A549 (cell line): ENCODE measurements at regions not wholly inside any gene's neighbourhood (a gene's known extent, or its start where the extent isn't known, plus 50 kb on each side); places are given as distances from the start of the nearest gene placed in this dataset.

Experiments
- ATAC-seq, 2 experiments: fragments of 200-7000 bp in 1 of 2; fragments of >200 bp in 1 of 2; cut with Nextera tagmentation in 1 of 2; cut with Tn5 transposase in 1 of 2; 3 replicates each; pipeline versions ENCODE4 v1.8.0 to v1.9.1; 2018 to 2020; ENCODE audit warnings: mild to moderate bottlenecking in 1 of 2, moderate library complexity in 1 of 2
- CTCF ChIA-PET: fragments of 300-600 bp; sonication (Branson Sonifier 250); formaldehyde crosslinking; extraction: SDS; loops from one replicate; lab custom pipeline; 2021; ENCODE audit warnings: antibody characterized with exemption, inconsistent platforms; lab: Yijun Ruan, JAX
- POLR2A ChIA-PET: fragments of 350-600 bp; formaldehyde crosslinking; extraction: SDS; loops from one replicate; lab custom pipeline; 2021; ENCODE audit warnings: antibody characterized with exemption, inconsistent platforms; lab: Yijun Ruan, JAX
- DNase-seq, 2 experiments: peaks; one replicate each; pipeline versions ENCODE4 v3.0.0 to v3.0.0-alpha.2; 2011 to 2016; ENCODE audit warnings: low read depth in 1 of 2, low spot score in 1 of 2
- FAIRE-seq: peaks from 2 replicates; lab custom pipeline; 2011; peaks lifted over from hg19 to GRCh38; lab: Jason Lieb, UNC
- H3K27ac ChIP-seq, 2 experiments: fragments of >200 bp; sonication (Bioruptor Twin); formaldehyde crosslinking; 3 replicates each; pipeline ENCODE4 v1.5.1; 2016 to 2017
- H3K4me1 ChIP-seq: fragments of >200 bp; sonication (Bioruptor Twin); formaldehyde crosslinking; 3 replicates; pipeline ENCODE4 v1.6.1; 2016
- H3K4me2 ChIP-seq: fragments of >200 bp; sonication (Bioruptor Twin); formaldehyde crosslinking; 3 replicates; pipeline ENCODE4 v1.6.1; 2016
- H3K4me3 ChIP-seq: fragments of >200 bp; sonication (Bioruptor Twin); formaldehyde crosslinking; 3 replicates; pipeline ENCODE4 v1.5.1; 2016
- H3K9me3 ChIP-seq: fragments of >200 bp; sonication (Bioruptor Twin); formaldehyde crosslinking; 3 replicates; pipeline ENCODE4 v1.6.1; 2016
- CHD4 ChIP-seq: fragments of 200-600 bp; sonication (generic); IDR thresholded peaks from 2 replicates; pipeline ENCODE4 v1.6.1; 2016; ENCODE audit warnings: antibody characterized with exemption, mild to moderate bottlenecking, borderline replicate concordance
- EHF ChIP-seq: fragments of 250-450 bp; sonication (Bioruptor Pico); IDR thresholded peaks from 2 replicates; pipeline ENCODE4 v1.5.0; 2020; ENCODE audit warnings: mild to moderate bottlenecking
- FOSL2 ChIP-seq, 2 experiments: fragments of 450-650 bp in 1 of 2; fragments of >200 bp in 1 of 2; sonication (Bioruptor Twin) in 1 of 2; formaldehyde crosslinking; IDR thresholded peaks; 2 replicates each; pipeline versions ENCODE4 v1.5.0 to v1.6.1; 2016 to 2020; ENCODE audit warnings: mild to moderate bottlenecking in 1 of 2, moderate library complexity in 1 of 2
- HDAC2 ChIP-seq: fragments of 200-600 bp; sonication (generic); IDR thresholded peaks from 2 replicates; pipeline ENCODE4 v1.6.1; 2016
- HOXA7 ChIP-seq: fragments of 250-450 bp; sonication (Bioruptor Pico); IDR thresholded peaks from 2 replicates; pipeline ENCODE4 v1.5.0; 2020; ENCODE audit warnings: mild to moderate bottlenecking, moderate library complexity
- JUNB ChIP-seq: fragments of >200 bp; sonication (Bioruptor Twin); formaldehyde crosslinking; IDR thresholded peaks from 2 replicates; pipeline ENCODE4 v1.6.1; 2016
- MAZ ChIP-seq: fragments of 150-350 bp; IDR thresholded peaks from 2 replicates; pipeline ENCODE4 v1.6.1; 2014; ENCODE audit warnings: antibody characterized with exemption, low read depth, low read length, borderline replicate concordance
- NR3C1 ChIP-seq: fragments of >200 bp; sonication (Bioruptor Twin); formaldehyde crosslinking; IDR thresholded peaks from 3 replicates; pipeline ENCODE4 v1.6.1; 2017
- PHF8 ChIP-seq: fragments of 200-600 bp; sonication (generic); IDR thresholded peaks from 2 replicates; pipeline ENCODE4 v1.6.1; 2016; ENCODE audit warnings: low read depth, mild to moderate bottlenecking, antibody characterized with exemption, moderate library complexity, borderline replicate concordance
- POLR2AphosphoS2 ChIP-seq: conservative IDR thresholded peaks from 2 replicates; pipeline ENCODE4 v1.6.1; 2012; ENCODE audit warnings: low read length, improper control_type of control experiment, inconsistent platforms
- RAD21 ChIP-seq, 2 experiments: fragments of >200 bp in 1 of 2; sonication (Bioruptor Twin) in 1 of 2; formaldehyde crosslinking in 1 of 2; IDR thresholded peaks in 1 of 2; conservative IDR thresholded peaks in 1 of 2; 2 replicates in 1 of 2; 3 replicates in 1 of 2; pipeline ENCODE4 v1.6.1; 2012 to 2018; ENCODE audit warnings: inconsistent platforms in 1 of 2
- SREBF2 ChIP-seq: fragments of 450-650 bp; IDR thresholded peaks from 2 replicates; pipeline ENCODE4 v1.6.1; 2014; ENCODE audit warnings: mild to moderate bottlenecking, moderate library complexity
- TFCP2L1 ChIP-seq: fragments of 250-450 bp; sonication (Bioruptor Pico); IDR thresholded peaks from 2 replicates; pipeline ENCODE4 v1.5.0; 2021; ENCODE audit warnings: mild to moderate bottlenecking
- ZC3H11A ChIP-seq: fragments of 450-650 bp; IDR thresholded peaks from 2 replicates; pipeline ENCODE4 v1.6.1; 2014; ENCODE audit warnings: antibody characterized with exemption, mild to moderate bottlenecking
- WGBS: methylation state at CpG from one replicate; pipeline ENCODE4 v1.1.6; 2017; ENCODE audit errors: missing lambda C conversion rate; 5-methylcytosine and 5-hydroxymethylcytosine counted together
- TF ChIP-seq, protein P1 (sequence below): fragments of 250-450 bp; sonication (Bioruptor Pico); IDR thresholded peaks from 2 replicates; pipeline ENCODE4 v1.5.0; 2021; ENCODE audit warnings: mild to moderate bottlenecking, moderate library complexity, borderline replicate concordance
- TF ChIP-seq, protein P2 (sequence below): fragments of >200 bp; sonication (Bioruptor Twin); formaldehyde crosslinking; IDR thresholded peaks from 3 replicates; pipeline ENCODE4 v1.5.1; 2016
- TF ChIP-seq, protein P3 (sequence below): fragments of 250-450 bp; sonication (Bioruptor Pico); IDR thresholded peaks from 2 replicates; pipeline ENCODE4 v1.5.0; 2020; ENCODE audit warnings: low read depth, mild to moderate bottlenecking, moderate library complexity
- TF ChIP-seq, protein P4 (sequence below): fragments of 150-350 bp; IDR thresholded peaks from 2 replicates; pipeline ENCODE4 v1.6.1; 2014; ENCODE audit warnings: low read depth, mild to moderate bottlenecking, low read length

DNA sequence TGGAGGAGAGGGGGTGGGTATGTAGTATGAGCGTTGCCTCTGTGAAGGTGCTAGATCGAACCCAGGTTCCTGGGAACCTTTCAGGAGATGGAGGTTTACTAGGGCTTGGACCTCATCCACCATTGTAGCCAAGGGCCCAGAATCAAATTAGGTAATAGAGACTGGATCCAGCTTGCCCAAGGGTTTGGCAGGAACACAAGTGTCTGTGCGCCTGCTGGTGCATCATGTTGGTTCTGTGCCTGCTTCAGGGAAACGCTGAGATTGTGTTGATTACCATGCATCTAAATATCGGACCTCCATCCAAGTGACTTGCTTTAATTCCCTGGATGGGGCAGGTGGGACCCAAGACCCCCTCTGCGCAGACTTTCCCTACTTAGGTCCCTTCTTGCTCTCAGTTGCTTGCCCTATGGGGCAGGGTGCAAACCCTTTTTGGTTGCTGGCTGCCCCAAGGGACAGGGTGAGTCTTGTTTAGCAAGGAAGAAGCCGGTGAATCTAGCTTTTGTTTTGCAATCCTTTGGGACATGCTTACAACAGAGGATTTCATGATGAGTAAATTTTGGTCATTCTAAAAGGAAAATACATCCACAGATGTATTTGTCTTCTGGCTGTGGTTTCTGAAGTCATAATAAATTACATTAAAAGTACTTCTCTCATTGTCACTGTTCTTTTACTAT lies 189.8 kb upstream of the PRICKLE1 start:
- CTCF ChIA-PET: interaction anchor here (1.1 kb wide), 1 partner anchor 32 kb away, joined by 3 read pairs; no protein-coding TSS in a partner anchor
- ATAC-seq (no peak), FAIRE-seq (no peak)
- H3K27ac ChIP-seq: no peak overlapping the region
- no peak for TF ChIP-seq PHF8
- no peak for TF ChIP-seq HDAC2
- TF ChIP-seq, all 56 proteins: peak for 0
- DNase-seq: no peak
- Histone ChIP-seq H3K4me1 (no peaks in the 10 kb centered on the region), H3K4me2 (no peak overlapping the region), H3K4me3 (no peak overlapping the region), H3K9me3 (no peaks in the 10 kb centered on the region)
- WGBS: 35% methylated on average over 7 of the region's 7 CpGs
- POLR2A ChIA-PET: no interaction called here

DNA sequence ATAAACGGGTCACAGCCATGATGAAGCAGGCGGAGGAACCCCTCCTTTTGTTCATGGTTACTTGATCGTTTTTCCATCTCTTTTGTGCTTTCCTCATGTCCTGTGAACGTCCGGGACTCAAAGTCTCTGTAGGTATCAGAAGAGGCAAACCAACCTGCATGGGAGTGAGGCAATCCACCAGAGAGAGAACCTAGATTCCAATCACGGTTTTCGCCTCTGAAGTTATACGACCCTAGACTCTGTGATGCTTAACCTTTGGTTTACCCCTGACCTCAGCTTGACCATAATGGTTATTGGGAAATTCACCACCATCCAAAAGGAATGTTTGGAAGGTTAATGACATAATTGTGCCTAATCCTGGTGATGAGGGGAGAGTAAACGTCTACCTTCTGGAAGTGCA lies 186.8 kb upstream of the PRICKLE1 start:
- ChIA-PET POLR2A (no interaction called here), CTCF (no interaction called here)
- 0 out of 3 replicates have a peak, but pooled peaks cover 5% of the 10 kb centered on the region for H3K9me3 ChIP-seq
- ATAC-seq (no peak), DNase-seq (no peak), FAIRE-seq (no peak)
- no peak overlapping the region for H3K27ac ChIP-seq
- no peaks in the 10 kb centered on the region for H3K4me1 ChIP-seq
- no peak overlapping the region for H3K4me3 ChIP-seq
- TF ChIP-seq SREBF2: no peak
- TF ChIP-seq NR3C1: no peak
- no peak for TF ChIP-seq PHF8
- no peak for TF ChIP-seq RAD21 (conservative IDR thresholded peaks at IDR 0.05 in 1 of 2, IDR thresholded peaks at IDR 0.05 in 1 of 2)
- TF ChIP-seq FOSL2 (IDR thresholded peaks at IDR 0.05): no peak
- TF ChIP-seq FOSL2 (CRISPR knock-in tag; IDR thresholded peaks at IDR 0.05): no peak
- TF ChIP-seq, protein P1, sequence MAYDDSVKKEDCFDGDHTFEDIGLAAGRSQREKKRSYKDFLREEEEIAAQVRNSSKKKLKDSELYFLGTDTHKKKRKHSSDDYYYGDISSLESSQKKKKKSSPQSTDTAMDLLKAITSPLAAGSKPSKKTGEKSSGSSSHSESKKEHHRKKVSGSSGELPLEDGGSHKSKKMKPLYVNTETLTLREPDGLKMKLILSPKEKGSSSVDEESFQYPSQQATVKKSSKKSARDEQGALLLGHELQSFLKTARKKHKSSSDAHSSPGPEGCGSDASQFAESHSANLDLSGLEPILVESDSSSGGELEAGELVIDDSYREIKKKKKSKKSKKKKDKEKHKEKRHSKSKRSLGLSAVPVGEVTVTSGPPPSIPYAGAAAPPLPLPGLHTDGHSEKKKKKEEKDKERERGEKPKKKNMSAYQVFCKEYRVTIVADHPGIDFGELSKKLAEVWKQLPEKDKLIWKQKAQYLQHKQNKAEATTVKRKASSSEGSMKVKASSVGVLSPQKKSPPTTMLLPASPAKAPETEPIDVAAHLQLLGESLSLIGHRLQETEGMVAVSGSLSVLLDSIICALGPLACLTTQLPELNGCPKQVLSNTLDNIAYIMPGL (CRISPR knock-in tag): no peak
- no peak for TF ChIP-seq CHD4
- TF ChIP-seq ZC3H11A: no peak
- TF ChIP-seq, protein P2, sequence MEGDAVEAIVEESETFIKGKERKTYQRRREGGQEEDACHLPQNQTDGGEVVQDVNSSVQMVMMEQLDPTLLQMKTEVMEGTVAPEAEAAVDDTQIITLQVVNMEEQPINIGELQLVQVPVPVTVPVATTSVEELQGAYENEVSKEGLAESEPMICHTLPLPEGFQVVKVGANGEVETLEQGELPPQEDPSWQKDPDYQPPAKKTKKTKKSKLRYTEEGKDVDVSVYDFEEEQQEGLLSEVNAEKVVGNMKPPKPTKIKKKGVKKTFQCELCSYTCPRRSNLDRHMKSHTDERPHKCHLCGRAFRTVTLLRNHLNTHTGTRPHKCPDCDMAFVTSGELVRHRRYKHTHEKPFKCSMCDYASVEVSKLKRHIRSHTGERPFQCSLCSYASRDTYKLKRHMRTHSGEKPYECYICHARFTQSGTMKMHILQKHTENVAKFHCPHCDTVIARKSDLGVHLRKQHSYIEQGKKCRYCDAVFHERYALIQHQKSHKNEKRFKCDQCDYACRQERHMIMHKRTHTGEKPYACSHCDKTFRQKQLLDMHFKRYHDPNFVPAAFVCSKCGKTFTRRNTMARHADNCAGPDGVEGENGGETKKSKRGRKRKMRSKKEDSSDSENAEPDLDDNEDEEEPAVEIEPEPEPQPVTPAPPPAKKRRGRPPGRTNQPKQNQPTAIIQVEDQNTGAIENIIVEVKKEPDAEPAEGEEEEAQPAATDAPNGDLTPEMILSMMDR: no peak
- TF ChIP-seq TFCP2L1 (CRISPR knock-in tag): no peak
- no peak for TF ChIP-seq JUNB
- TF ChIP-seq POLR2AphosphoS2: no peak
- no peak for TF ChIP-seq EHF
- TF ChIP-seq, protein P3, sequence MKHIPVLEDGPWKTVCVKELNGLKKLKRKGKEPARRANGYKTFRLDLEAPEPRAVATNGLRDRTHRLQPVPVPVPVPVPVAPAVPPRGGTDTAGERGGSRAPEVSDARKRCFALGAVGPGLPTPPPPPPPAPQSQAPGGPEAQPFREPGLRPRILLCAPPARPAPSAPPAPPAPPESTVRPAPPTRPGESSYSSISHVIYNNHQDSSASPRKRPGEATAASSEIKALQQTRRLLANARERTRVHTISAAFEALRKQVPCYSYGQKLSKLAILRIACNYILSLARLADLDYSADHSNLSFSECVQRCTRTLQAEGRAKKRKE (CRISPR knock-in tag): no peak
- TF ChIP-seq, protein P4, sequence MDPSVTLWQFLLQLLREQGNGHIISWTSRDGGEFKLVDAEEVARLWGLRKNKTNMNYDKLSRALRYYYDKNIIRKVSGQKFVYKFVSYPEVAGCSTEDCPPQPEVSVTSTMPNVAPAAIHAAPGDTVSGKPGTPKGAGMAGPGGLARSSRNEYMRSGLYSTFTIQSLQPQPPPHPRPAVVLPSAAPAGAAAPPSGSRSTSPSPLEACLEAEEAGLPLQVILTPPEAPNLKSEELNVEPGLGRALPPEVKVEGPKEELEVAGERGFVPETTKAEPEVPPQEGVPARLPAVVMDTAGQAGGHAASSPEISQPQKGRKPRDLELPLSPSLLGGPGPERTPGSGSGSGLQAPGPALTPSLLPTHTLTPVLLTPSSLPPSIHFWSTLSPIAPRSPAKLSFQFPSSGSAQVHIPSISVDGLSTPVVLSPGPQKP: no peak
- TF ChIP-seq HOXA7 (CRISPR knock-in tag): no peak
- TF ChIP-seq MAZ: no peak
- no peak overlapping the region for H3K4me2 ChIP-seq
- 55% methylated on average over 9 of the region's 9 CpGs for WGBS
